Kidney (tissue), 13 donors: ENCODE measurements at regions not wholly inside any gene's neighbourhood (a gene's known extent, or its start where the extent isn't known, plus 50 kb on each side); places are given as distances from the start of the nearest gene placed in this dataset.

Source experiments
- DNase-seq, 5 donors: peaks; one replicate each; pipeline ENCODE4 v3.0.0-alpha.2; 2013 to 2020
- FAIRE-seq: peaks from 2 replicates; lab custom pipeline; 2012; peaks lifted over from hg19 to GRCh38; lab: Jason Lieb, UNC
- H3K27ac ChIP-seq, 2 donors: one replicate each; pipeline ENCODE4 v1.7.0; 2013; ENCODE audit warnings: low read depth in 2 of 2, low read length in 2 of 2, inconsistent platforms in 1 of 2
- H3K27me3 ChIP-seq: one replicate; pipeline ENCODE4 v1.7.1; 2013; ENCODE audit warnings: low read length, inconsistent platforms; ENCODE audit not compliant: control insufficient read depth, insufficient read depth
- H3K36me3 ChIP-seq, 3 donors: one replicate each; pipeline versions ENCODE4 v1.7.0 to v1.7.1; 2013; ENCODE audit warnings: low read length in 3 of 3, control low read depth in 1 of 3, inconsistent platforms in 1 of 3; ENCODE audit not compliant: insufficient read depth in 3 of 3, control insufficient read depth in 2 of 3
- H3K4me1 ChIP-seq, 3 donors: one replicate each; pipeline versions ENCODE4 v1.7.0 to v1.7.1; 2013; ENCODE audit warnings: low read length in 3 of 3, inconsistent platforms in 1 of 3, low read depth in 1 of 3; ENCODE audit not compliant: control insufficient read depth in 2 of 3, insufficient read depth in 2 of 3
- H3K4me3 ChIP-seq, 3 donors: one replicate each; pipeline versions ENCODE4 v1.7.0 to v1.8.1; 2013; ENCODE audit warnings: low read length in 3 of 3, control low read depth in 1 of 3, inconsistent platforms in 1 of 3
- H3K9ac ChIP-seq, 3 donors: one replicate each; pipeline versions ENCODE4 v1.7.0 to v1.7.1; 2013; ENCODE audit warnings: low read length in 3 of 3, control low read depth in 1 of 3, inconsistent platforms in 1 of 3
- H3K9me3 ChIP-seq, 3 donors: one replicate each; pipeline versions ENCODE4 v1.7.0 to v1.7.1; 2013; ENCODE audit warnings: low read length in 3 of 3, control low read depth in 1 of 3, inconsistent platforms in 1 of 3; ENCODE audit not compliant: control insufficient read depth in 2 of 3, insufficient read depth in 1 of 3
- intact Hi-C: fragments of 100-400 bp; cut with DNase I; formaldehyde crosslinking; loops from one replicate; pipeline ENCODE4 v1.11.1; 2022
- TF ChIP-seq, protein P1 (sequence below): IDR thresholded peaks from 3 replicates; pipeline ENCODE4 v1.5.1; 2012; ENCODE audit warnings: mild to moderate bottlenecking, moderate library complexity, borderline replicate concordance; ENCODE audit not compliant: insufficient read depth; ENCODE audit errors: extremely low read depth
- donor health status: control.
- donor health status: control.
- donor health status: control.
- donor health status: control.
- donor health status: control.
- donor health status: DM: yes; HTN: yes; CAD: no.
- donor health status: Normal renal cell carcinoma (clear cell type).

DNA sequence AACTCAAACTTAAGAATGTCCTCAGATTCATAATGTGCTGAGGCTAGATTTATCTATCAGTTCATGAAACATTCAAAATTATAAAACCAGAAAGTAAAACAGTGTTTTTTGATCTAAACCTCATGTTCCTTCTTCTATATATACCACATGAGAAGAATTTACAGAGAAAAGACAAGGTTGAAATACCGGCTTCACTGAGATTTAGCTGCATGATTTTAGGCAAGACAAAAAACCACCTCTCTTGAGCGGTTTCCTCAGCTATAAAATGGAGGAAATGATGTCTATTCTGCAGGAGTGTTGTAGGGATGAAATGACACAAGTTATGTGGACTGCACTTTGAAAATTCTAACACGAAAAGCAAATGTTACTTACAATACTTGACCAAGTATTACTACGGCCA lies 80.6 kb upstream of the FOXB1 start:
- DNase-seq (no peak), FAIRE-seq (no peak)
- no peaks in the 10 kb centered on the region for H3K4me1 ChIP-seq

DNA sequence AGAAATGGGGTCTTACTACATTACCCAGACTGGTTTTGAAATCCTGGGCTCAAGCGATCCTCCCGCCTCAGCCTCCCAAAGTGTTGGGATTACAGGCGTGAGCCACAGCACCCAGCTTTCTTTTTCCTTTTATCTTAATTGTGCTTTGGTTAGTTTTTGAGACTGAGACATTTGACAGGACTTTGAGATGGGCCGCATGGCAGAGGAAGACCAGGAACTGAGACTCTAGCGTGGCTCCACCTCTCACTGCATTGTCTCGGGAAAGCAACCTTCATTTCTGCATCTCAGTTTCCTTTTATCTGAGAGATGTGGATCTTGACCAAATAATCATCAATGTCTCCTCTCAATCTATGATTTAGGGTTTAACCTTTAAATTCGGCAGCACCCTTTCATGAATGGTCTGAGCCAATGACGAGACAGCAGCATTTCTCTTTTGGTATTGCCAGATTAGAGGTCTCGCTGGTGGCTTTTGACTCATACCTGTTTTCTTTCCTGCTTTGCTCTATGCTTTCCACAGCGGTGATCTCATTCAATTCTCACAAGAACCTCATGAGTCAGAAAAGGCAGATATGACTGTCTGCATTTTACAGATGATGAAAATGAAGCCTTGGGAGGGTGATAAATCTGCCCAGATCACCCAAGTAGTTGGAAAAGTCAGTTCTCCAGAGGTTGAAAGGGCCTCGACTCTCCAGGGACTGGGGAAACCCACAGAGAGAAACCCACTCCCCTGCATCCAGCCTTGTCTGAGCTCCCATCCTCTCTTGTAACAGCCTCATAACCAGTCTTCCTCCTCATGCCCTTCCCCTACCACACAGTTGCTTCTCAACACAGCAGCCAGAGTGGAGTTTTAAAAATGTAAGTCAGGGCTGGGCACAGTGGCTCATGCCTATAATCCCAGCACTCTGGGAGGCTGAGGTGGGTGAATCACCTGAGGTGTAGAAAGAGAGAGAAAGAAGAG lies 84.8 kb upstream of the FOXB1 start:
- intact Hi-C loops: no loop called here
- Histone ChIP-seq H3K9me3 (no peaks in the 10 kb centered on the region), H3K4me3 (no peak overlapping the region), H3K36me3 (no peaks in the 10 kb centered on the region), H3K27me3 (no peaks in the 10 kb centered on the region), H3K27ac (no peak overlapping the region), H3K4me1 (no peaks in the 10 kb centered on the region), H3K9ac (no peak overlapping the region)
- FAIRE-seq: no peak
- TF ChIP-seq, protein P1, sequence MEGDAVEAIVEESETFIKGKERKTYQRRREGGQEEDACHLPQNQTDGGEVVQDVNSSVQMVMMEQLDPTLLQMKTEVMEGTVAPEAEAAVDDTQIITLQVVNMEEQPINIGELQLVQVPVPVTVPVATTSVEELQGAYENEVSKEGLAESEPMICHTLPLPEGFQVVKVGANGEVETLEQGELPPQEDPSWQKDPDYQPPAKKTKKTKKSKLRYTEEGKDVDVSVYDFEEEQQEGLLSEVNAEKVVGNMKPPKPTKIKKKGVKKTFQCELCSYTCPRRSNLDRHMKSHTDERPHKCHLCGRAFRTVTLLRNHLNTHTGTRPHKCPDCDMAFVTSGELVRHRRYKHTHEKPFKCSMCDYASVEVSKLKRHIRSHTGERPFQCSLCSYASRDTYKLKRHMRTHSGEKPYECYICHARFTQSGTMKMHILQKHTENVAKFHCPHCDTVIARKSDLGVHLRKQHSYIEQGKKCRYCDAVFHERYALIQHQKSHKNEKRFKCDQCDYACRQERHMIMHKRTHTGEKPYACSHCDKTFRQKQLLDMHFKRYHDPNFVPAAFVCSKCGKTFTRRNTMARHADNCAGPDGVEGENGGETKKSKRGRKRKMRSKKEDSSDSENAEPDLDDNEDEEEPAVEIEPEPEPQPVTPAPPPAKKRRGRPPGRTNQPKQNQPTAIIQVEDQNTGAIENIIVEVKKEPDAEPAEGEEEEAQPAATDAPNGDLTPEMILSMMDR: no peak
- no peak for DNase-seq

More for the DNA sequence above, 80.6 kb upstream of the FOXB1 start:
- intact Hi-C loops: no loop called here
- Histone ChIP-seq H3K4me3 (no peak overlapping the region), H3K27me3 (no peaks in the 10 kb centered on the region), H3K9me3 (peaks cover 0 to 4% (median 3%) of the 10 kb centered on the region in 3 donors), H3K36me3 (no peaks in the 10 kb centered on the region), H3K27ac (no peak overlapping the region), H3K9ac (no peak overlapping the region)
- TF ChIP-seq, protein P1: no peak

DNA sequence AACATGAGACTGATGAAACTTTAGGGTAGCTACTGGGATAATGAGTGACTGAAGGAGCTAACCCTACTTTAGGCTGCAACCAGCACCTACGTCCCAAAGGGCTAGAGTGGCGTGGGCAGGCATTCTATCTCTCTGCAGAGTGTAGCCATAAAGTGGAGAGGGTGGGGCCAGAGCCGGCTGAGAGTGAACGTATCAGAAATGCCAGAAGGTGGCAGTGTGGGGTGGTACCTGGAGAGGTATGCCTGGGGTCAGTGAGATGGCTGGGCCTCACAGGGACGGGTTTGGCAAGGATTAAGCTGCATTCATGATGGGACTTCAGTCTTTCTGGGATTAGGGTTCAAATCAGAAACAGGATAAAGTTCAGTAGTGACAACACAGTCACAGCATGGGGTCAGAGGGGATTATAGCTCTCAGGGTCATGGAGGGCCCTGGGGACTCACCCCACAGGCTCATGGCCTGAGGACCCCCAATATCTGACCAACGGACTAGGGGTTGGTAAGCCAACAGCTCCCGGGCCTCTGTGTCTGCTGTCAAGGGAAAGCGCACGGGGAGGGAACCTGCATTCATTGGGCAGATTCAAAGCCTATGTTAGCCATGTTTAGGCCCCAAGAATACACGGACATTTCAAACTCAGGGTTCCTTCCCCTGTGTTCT lies 86.5 kb upstream of the FOXB1 start:
- TF ChIP-seq, protein P1: peak; percentile 63
- no peak overlapping the region for H3K9ac ChIP-seq
- peak; percentile 67 to 77 (median 76) for DNase-seq
- H3K4me3 ChIP-seq: no peak overlapping the region
- H3K36me3 ChIP-seq: no peaks in the 10 kb centered on the region
- no peak overlapping the region for H3K27ac ChIP-seq
- FAIRE-seq: no peak
- no peaks in the 10 kb centered on the region for H3K27me3 ChIP-seq
- no peaks in the 10 kb centered on the region for H3K4me1 ChIP-seq
- intact Hi-C loops: no loop called here
- H3K9me3 ChIP-seq: no peaks in the 10 kb centered on the region
